GM12892 (cell line): ENCODE measurements at regions not wholly inside any gene's neighbourhood (a gene's known extent, or its start where the extent isn't known, plus 50 kb on each side); places are given as distances from the start of the nearest gene placed in this dataset.
"Not testable (repeated sequence)": the region's sequence is repeated elsewhere in the genome, so short reads cannot be mapped to it uniquely, and the experiment has no call there.

Experiments used
- DNase-seq: peaks from one replicate; pipeline ENCODE4 v3.0.0; 2011; ENCODE audit not compliant: insufficient read length
- FAIRE-seq: peaks from 2 replicates; lab custom pipeline; 2011; peaks lifted over from hg19 to GRCh38; lab: Jason Lieb, UNC
- POLR2A ChIP-seq: IDR thresholded peaks from 2 replicates; pipeline ENCODE4 v1.6.1; 2011; ENCODE audit warnings: low read depth, low read length, control low read depth
- POLR2AphosphoS5 ChIP-seq: IDR thresholded peaks from 2 replicates; pipeline ENCODE4 v1.6.1; 2011; ENCODE audit warnings: low read depth, low read length, control low read depth
- TAF1 ChIP-seq: IDR thresholded peaks from 2 replicates; pipeline ENCODE4 v1.6.1; 2011; ENCODE audit warnings: low read depth, mild to moderate bottlenecking, control low read depth, low read length, borderline replicate concordance

DNA sequence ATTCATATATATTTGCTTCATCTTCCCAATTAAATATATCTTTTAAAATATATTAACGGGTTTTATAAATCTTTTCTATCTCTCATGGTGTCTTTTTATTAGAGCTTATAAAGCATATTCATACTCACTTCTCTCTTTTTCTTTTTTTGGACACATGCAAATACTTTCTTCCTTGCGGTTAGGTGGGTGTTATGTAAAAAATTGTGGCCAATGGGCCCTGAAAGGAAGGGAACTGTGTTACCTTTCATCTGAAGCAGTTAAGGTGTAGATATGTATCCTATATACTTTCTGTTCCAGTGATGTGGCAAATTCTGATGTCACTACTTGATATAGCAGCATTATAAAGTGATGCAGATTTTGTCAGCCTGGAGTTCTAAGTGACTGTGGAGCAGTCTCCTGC, 714.5 kb downstream of the PLCL1 start:
- TF ChIP-seq TAF1, result no peak
- no peak for TF ChIP-seq POLR2AphosphoS5
- TF ChIP-seq POLR2A, result no peak
- DNase-seq, result no peak
- no peak for FAIRE-seq

DNA sequence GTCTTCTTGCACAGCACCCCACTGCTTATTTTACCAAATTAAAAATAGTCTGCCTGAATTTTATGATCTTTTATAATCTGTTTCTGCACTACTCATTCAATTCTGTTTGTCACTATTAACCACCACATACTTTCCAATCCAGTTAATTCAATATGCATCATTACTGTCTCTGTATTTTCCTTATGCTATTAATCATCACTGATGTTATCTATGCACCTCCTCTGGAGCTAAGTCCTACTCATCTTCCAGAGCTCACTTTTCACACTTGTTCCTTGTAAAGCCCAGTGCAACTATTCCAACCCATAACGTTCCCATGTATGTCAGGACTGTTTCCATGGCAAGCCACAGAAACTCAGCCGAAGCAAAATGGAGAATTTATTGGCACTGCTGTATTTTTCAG, 713.6 kb downstream of the PLCL1 start:
- no peak for TF ChIP-seq POLR2A
- no peak for TF ChIP-seq TAF1
- no peak for TF ChIP-seq POLR2AphosphoS5
- no peak for FAIRE-seq
- no peak for DNase-seq

DNA sequence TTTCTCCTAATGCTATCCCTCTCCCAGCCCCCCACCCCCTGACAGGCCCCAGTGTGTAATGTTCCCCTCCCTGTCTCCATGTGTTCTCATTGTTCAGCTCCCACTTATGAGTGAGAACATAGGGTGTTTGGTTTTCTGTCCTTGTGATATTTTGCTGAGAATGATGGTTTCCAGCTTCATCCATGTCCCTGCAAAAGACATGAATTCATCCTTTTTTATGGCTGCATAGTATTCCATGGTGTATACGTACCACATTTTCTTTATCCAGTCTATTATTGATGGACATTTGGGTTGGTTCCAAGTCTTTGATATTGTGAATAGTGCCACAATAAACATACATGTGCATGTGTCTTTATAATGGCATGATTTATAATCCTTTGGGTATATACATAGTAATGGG, 704.2 kb downstream of the PLCL1 start:
- not testable (repeated sequence) for FAIRE-seq, DNase-seq

DNA sequence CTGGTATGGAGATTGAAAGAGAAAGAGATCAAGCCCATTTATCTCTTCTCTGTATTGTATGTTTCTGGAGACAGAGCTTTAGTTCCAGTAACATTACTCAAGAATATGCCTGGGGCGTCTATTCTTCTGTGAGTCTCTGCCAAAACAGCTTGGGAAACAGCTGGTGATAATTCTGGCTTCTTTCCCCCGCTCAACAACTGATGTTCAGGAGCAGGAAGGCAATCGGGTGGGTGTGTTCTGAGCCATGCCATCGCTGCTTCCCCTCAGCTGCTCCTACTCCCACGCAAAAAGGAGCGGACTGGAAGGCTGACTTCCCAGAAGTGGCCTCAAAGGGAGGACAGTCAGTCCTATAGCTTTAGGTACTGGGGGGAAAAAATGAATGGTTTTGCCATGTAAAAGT, 695.1 kb downstream of the PLCL1 start:
- no peak for TF ChIP-seq TAF1
- no peak for TF ChIP-seq POLR2AphosphoS5
- no peak for TF ChIP-seq POLR2A
- DNase-seq (no peak), FAIRE-seq (no peak)

- no peak for DNase-seq
- no peak for FAIRE-seq
- TF ChIP-seq TAF1 (no peak), POLR2A (no peak), POLR2AphosphoS5 (no peak)
Observed at GRCh38 chr2:198498516-198498915, 694.1 kb downstream of the PLCL1 start.

DNA sequence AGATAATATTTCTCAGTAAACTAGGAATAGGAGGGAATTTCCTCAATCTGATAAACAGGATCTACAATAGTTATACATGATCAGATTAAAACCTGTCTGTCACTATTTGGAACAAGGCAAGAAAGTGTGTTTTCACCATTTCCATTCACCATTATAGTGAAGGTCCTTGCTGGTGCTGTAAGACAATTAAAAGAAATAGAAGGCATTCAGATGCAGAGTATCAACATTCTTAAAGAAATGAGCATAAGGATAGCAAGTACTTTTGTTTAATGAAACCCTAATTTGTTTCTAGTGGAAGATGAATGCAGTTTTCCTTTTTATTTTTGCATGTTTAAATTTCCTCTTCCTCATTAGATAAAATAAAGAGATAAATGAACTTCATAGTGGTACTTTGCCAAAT, 693.7 kb downstream of the PLCL1 start:
- DNase-seq, result no peak
- TF ChIP-seq POLR2A (no peak), TAF1 (no peak), POLR2AphosphoS5 (no peak)
- FAIRE-seq, result no peak

DNA sequence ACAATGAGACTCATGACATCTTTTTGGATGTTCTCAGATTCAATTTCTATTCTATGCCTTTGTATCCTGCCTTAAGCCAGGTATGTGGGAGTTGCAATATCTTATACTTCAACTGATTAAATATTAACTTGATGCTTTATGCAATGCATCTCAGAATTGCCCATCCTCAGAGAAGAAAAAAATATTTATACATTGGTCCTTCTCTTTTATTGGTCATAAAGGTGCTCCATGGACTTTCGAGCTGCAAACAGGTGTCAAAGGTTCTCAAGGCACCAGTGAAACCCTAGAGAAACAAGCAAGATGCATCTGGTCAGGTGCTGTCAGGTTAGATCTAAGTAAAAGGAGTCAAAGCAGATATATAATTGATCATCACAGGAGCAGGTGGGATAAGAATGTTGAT, 690.5 kb downstream of the PLCL1 start:
- FAIRE-seq (no peak), DNase-seq (no peak)
- TF ChIP-seq POLR2A (no peak), POLR2AphosphoS5 (no peak), TAF1 (no peak)

DNA sequence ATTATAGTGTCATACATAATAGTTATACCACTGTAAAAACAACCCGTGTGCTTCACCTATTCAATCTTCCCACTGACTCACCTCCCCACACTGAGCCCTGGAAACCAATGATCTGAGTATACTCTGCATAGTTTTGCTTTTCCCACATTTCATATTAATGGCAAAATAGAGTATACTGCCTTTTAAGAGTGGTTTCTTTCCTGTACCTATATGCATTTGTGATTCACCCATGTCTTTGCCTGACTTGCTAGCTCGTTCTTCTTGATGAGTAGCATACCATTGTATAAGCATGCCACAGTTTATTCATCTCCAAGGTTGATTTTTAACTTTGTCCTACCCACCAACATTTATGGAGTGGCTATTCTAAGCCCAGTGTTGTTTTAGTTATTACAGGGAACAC, 686.4 kb downstream of the PLCL1 start:
- DNase-seq (no peak), FAIRE-seq (no peak)
- TF ChIP-seq POLR2AphosphoS5, result no peak
- TF ChIP-seq TAF1, result no peak
- TF ChIP-seq POLR2A, result no peak

DNA sequence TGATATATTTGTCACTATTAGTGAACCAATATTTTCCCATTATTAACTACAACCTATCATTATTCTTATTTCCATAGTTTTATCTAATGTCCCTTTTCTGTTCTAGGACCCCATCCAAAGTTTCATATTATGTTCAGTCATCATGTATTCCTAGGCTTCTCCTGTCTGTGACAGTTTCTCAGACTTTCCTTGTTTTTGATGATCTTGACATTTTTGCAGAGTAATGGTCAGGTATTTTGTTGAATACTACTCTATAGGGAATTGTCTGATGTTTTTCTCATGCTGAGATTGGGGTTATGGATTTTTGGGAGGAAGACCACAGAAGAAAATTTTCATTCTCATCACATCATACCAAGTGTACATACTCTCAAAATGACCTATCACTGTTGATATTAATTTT, 684.6 kb downstream of the PLCL1 start:
- no peak for FAIRE-seq
- TF ChIP-seq TAF1 (no peak), POLR2A (no peak), POLR2AphosphoS5 (no peak)
- no peak for DNase-seq

DNA sequence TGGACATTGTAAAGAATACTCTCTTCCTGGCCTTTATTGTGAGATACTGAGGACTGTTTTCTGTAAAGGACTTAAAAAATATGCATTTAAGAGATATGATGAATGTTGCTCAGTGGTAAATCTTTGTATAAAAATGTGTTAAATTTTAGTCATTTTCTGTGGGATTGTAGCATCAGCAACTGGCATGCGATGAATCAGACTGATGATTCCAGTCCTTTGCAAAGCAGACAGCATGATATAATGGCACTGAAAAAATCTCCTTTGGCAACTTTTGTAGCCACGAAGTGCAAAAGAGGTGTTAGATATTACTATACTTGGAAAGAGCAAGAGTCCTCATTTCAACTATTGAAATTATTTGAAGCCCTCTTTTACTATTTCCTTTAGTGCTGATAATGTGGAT, 678.7 kb downstream of the PLCL1 start:
- FAIRE-seq (no peak), DNase-seq (no peak)
- TF ChIP-seq POLR2AphosphoS5 (no peak), POLR2A (no peak), TAF1 (no peak)

DNA sequence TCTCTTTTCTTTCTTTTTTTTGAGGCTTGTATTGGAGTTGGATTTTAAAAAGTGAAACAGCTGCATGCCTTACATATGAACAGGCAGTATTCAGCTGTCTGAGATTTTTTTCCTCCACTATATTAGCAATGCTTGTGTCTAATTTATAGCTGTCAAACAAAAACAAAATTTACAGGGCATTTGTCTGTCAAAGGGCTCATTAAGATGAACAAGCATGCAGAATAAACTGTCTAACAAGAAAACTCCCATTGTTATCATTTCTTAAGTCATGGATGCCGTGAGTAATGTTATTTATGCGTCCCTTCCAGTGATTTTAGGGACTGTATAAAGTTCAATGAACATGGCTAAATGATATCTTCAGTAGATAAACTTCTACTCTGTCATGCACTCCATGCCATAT, 674.7 kb downstream of the PLCL1 start:
- TF ChIP-seq TAF1, result no peak
- no peak for TF ChIP-seq POLR2AphosphoS5
- no peak for TF ChIP-seq POLR2A
- no peak for DNase-seq
- no peak for FAIRE-seq

DNA sequence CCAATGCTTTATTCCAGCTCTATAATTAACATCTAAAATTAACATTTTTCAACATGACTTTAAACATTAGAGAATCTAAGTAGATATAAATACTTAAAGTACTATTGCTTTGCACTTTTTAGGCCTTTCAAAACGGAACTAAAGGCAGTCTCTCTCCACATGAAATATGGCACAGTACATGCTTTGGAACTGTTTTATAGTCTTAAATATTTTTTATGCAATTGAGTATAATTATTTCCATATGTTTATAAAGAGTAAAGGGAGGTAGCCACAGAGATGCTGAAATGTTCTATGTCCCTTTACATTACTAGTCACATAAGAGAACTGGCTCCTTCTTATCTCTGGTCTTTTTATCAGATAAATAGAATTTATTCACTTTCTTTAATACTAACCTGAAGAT, 674.0 kb downstream of the PLCL1 start:
- TF ChIP-seq POLR2A (no peak), POLR2AphosphoS5 (no peak), TAF1 (no peak)
- DNase-seq (no peak), FAIRE-seq (no peak)

DNA sequence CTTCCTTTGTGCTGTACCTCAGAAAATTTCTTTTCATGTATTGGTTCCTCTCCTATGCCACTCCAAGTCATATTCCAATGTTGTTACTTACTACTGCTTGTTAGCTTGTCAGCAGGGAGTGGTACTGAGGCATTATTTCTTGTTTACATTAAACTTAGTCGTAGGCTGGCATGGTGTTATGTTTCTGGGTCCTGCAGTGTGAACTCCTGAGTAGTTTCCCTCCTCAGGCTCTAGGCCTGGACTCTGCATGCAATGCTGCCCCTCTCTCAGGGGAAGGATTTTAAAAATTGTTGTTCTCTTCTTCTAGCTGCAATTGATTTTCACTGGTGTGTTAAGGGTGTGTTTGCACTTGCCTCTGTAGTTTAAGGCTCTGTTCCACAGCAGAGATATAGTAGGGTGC, 671.6 kb downstream of the PLCL1 start:
- DNase-seq (no peak), FAIRE-seq (no peak)
- no peak for TF ChIP-seq POLR2AphosphoS5
- no peak for TF ChIP-seq TAF1
- TF ChIP-seq POLR2A, result no peak
